ENCODE measurements at regions not wholly inside any gene's neighbourhood (a gene's known extent, or its start where the extent isn't known, plus 50 kb on each side); places are given as distances from the start of the nearest gene placed in this dataset.

- no peak overlapping the region for H3K27ac ChIP-seq (ENCODE audit: low read depth, low read length)
- no peaks in the 10 kb centered on the region for H3K36me3 ChIP-seq (ENCODE audit: insufficient read depth, low read length)
- no peak overlapping the region for H3K4me2 ChIP-seq (ENCODE audit: insufficient read depth, low read length)
- no peaks in the 10 kb centered on the region for H3K9me3 ChIP-seq (ENCODE audit: low read depth, low read length)
- peaks cover 12% of the 10 kb centered on the region for H3K4me1 ChIP-seq (ENCODE audit: insufficient read depth, low read length)
- H3K79me2 ChIP-seq (ENCODE audit: insufficient read depth, low read length) = no peaks in the 10 kb centered on the region
- H4K20me1 ChIP-seq (ENCODE audit: insufficient read depth, low read length) = no peaks in the 10 kb centered on the region
- DNase-seq (ENCODE audit: insufficient read length, low spot score, missing footprints) = no peak
- no peak for TF ChIP-seq CTCF (IDR thresholded peaks at IDR 0.05; ENCODE audit: extremely low read depth, low read depth, low read length)
- no peak overlapping the region for H3K4me3 ChIP-seq (ENCODE audit: insufficient read depth, low read length)
- H2AFZ ChIP-seq (ENCODE audit: low read length) = no peak overlapping the region
- no peaks in the 10 kb centered on the region for H3K27me3 ChIP-seq (ENCODE audit: insufficient read depth, low read length)
Measured at GRCh38 chr21:41674402-41674801, 92.5 kb downstream of the RIPK4 start.

- Histone ChIP-seq H2AFZ (ENCODE audit: low read length) (no peak overlapping the region), H3K4me1 (ENCODE audit: insufficient read depth, low read length) (peaks cover 10% of the 10 kb centered on the region), H3K79me2 (ENCODE audit: insufficient read depth, low read length) (no peaks in the 10 kb centered on the region), H3K9me3 (ENCODE audit: low read depth, low read length) (no peaks in the 10 kb centered on the region), H3K27ac (ENCODE audit: low read depth, low read length) (no peak overlapping the region), H3K36me3 (ENCODE audit: insufficient read depth, low read length) (no peaks in the 10 kb centered on the region), H3K4me2 (ENCODE audit: insufficient read depth, low read length) (no peak overlapping the region), H4K20me1 (ENCODE audit: insufficient read depth, low read length) (no peaks in the 10 kb centered on the region), H3K27me3 (ENCODE audit: insufficient read depth, low read length) (no peaks in the 10 kb centered on the region), H3K4me3 (ENCODE audit: insufficient read depth, low read length) (no peak overlapping the region)
- no peak for DNase-seq (ENCODE audit: insufficient read length, low spot score, missing footprints)
- TF ChIP-seq CTCF (IDR thresholded peaks at IDR 0.05; ENCODE audit: extremely low read depth, low read depth, low read length) = no peak
Measured at GRCh38 chr21:41673596-41674335, 93.1 kb downstream of the RIPK4 start.

GRCh38 chr21:41673071-41673470, 93.8 kb downstream of the RIPK4 start:
- H2AFZ ChIP-seq (ENCODE audit: low read length) = no peak overlapping the region
- no peak for TF ChIP-seq CTCF (IDR thresholded peaks at IDR 0.05; ENCODE audit: extremely low read depth, low read depth, low read length)
- H4K20me1 ChIP-seq (ENCODE audit: insufficient read depth, low read length) = no peaks in the 10 kb centered on the region
- H3K4me1 ChIP-seq (ENCODE audit: insufficient read depth, low read length) = peaks cover 3% of the 10 kb centered on the region
- H3K4me3 ChIP-seq (ENCODE audit: insufficient read depth, low read length) = no peak overlapping the region
- no peaks in the 10 kb centered on the region for H3K36me3 ChIP-seq (ENCODE audit: insufficient read depth, low read length)
- H3K27me3 ChIP-seq (ENCODE audit: insufficient read depth, low read length) = no peaks in the 10 kb centered on the region
- no peaks in the 10 kb centered on the region for H3K79me2 ChIP-seq (ENCODE audit: insufficient read depth, low read length)
- H3K9me3 ChIP-seq (ENCODE audit: low read depth, low read length) = no peaks in the 10 kb centered on the region
- no peak overlapping the region for H3K4me2 ChIP-seq (ENCODE audit: insufficient read depth, low read length)
- DNase-seq (ENCODE audit: insufficient read length, low spot score, missing footprints) = peak; percentile 4
- H3K27ac ChIP-seq (ENCODE audit: low read depth, low read length) = no peak overlapping the region

GRCh38 chr21:41672543-41672915, 94.3 kb downstream of the RIPK4 start:
- no peaks in the 10 kb centered on the region for H3K27me3 ChIP-seq (ENCODE audit: insufficient read depth, low read length)
- H2AFZ ChIP-seq (ENCODE audit: low read length) = no peak overlapping the region
- H4K20me1 ChIP-seq (ENCODE audit: insufficient read depth, low read length) = no peaks in the 10 kb centered on the region
- DNase-seq (ENCODE audit: insufficient read length, low spot score, missing footprints) = peak; percentile 39
- H3K4me2 ChIP-seq (ENCODE audit: insufficient read depth, low read length) = no peak overlapping the region
- no peak overlapping the region for H3K4me3 ChIP-seq (ENCODE audit: insufficient read depth, low read length)
- no peaks in the 10 kb centered on the region for H3K36me3 ChIP-seq (ENCODE audit: insufficient read depth, low read length)
- no peaks in the 10 kb centered on the region for H3K79me2 ChIP-seq (ENCODE audit: insufficient read depth, low read length)
- no peaks in the 10 kb centered on the region for H3K9me3 ChIP-seq (ENCODE audit: low read depth, low read length)
- no peak overlapping the region for H3K27ac ChIP-seq (ENCODE audit: low read depth, low read length)
- H3K4me1 ChIP-seq (ENCODE audit: insufficient read depth, low read length) = no peaks in the 10 kb centered on the region
- no peak for TF ChIP-seq CTCF (IDR thresholded peaks at IDR 0.05; ENCODE audit: extremely low read depth, low read depth, low read length)
